Neural progenitor cell (in vitro differentiated cells): ENCODE measurements at regions not wholly inside any gene's neighbourhood (a gene's known extent, or its start where the extent isn't known, plus 50 kb on each side); places are given as distances from the start of the nearest gene placed in this dataset.
"Not testable (repeated sequence)": the region's sequence is repeated elsewhere in the genome, so short reads cannot be mapped to it uniquely, and the experiment has no call there.

Experiments used
- DNase-seq: peaks from one replicate; pipeline ENCODE4 v3.0.0-alpha.2; 2016; ENCODE audit warnings: low spot score
- H2AFZ ChIP-seq: fragments of 200-600 bp; sonication (generic); replicated peaks from 2 replicates; pipeline ENCODE4 v1.6.1; 2016; ENCODE audit warnings: antibody characterized with exemption
- H3F3A ChIP-seq: fragments of 200-600 bp; sonication (generic); 2 replicates; pipeline ENCODE4 v1.6.1; 2016; ENCODE audit warnings: antibody characterized with exemption, low read depth
- H3K27ac ChIP-seq: fragments of 200-600 bp; sonication (generic); 2 replicates; pipeline ENCODE4 v1.5.1; 2016; ENCODE audit warnings: mild to moderate bottlenecking
- H3K27me3 ChIP-seq: fragments of 200-600 bp; sonication (generic); 2 replicates; pipeline ENCODE4 v1.6.1; 2016; ENCODE audit warnings: mild to moderate bottlenecking, moderate library complexity
- H3K36me3 ChIP-seq: fragments of 200-600 bp; sonication (generic); 2 replicates; pipeline ENCODE4 v1.5.1; 2016
- H3K4me1 ChIP-seq: fragments of 200-600 bp; sonication (generic); 2 replicates; pipeline ENCODE4 v1.6.1; 2016; ENCODE audit warnings: mixed run types
- H3K4me2 ChIP-seq: fragments of 200-600 bp; sonication (generic); 2 replicates; pipeline ENCODE4 v1.6.1; 2016
- H3K4me3 ChIP-seq: fragments of 200-600 bp; sonication (generic); 2 replicates; pipeline ENCODE4 v1.5.1; 2016
- H3K79me2 ChIP-seq: fragments of 200-600 bp; sonication (generic); 2 replicates; pipeline ENCODE4 v1.6.1; 2016; ENCODE audit warnings: low read depth
- H3K9ac ChIP-seq: fragments of 200-600 bp; sonication (generic); 2 replicates; pipeline ENCODE4 v1.6.1; 2016
- H3K9me3 ChIP-seq: fragments of 200-600 bp; sonication (generic); 2 replicates; pipeline ENCODE4 v1.5.1; 2016; ENCODE audit warnings: low read depth
- H4K20me1 ChIP-seq: fragments of 200-600 bp; sonication (generic); 2 replicates; pipeline ENCODE4 v1.6.1; 2016; ENCODE audit warnings: low read depth
- H3K27ac Mint-ChIP-seq: 3 replicates; pipeline ENCODE4 v1.8.0; 2021; ENCODE audit warnings: mixed read lengths
- H3K27me3 Mint-ChIP-seq: 2 replicates; pipeline ENCODE4 v1.8.0; 2022; ENCODE audit warnings: low read depth, mild to moderate bottlenecking, inconsistent platforms, moderate library complexity, mixed read lengths; ENCODE audit not compliant: insufficient read depth
- H3K36me3 Mint-ChIP-seq: 3 replicates; pipeline ENCODE4 v1.8.0; 2021; ENCODE audit warnings: mixed read lengths
- H3K4me1 Mint-ChIP-seq: 3 replicates; pipeline ENCODE4 v1.8.0; 2021; ENCODE audit warnings: mixed read lengths
- H3K4me3 Mint-ChIP-seq: 3 replicates; pipeline ENCODE4 v1.8.0; 2021; ENCODE audit warnings: mild to moderate bottlenecking, moderate library complexity, mixed read lengths
- H3K9me3 Mint-ChIP-seq: 3 replicates; pipeline ENCODE4 v1.8.0; 2020; ENCODE audit warnings: mixed read lengths
- CTCF ChIP-seq: fragments of 200-600 bp; sonication (generic); IDR thresholded peaks from 2 replicates; pipeline ENCODE4 v1.5.1; 2017; ENCODE audit warnings: antibody characterized with exemption, mild to moderate bottlenecking
- EZH2 ChIP-seq: fragments of 200-600 bp; sonication (generic); IDR thresholded peaks from 2 replicates; pipeline ENCODE4 v1.6.1; 2017; ENCODE audit warnings: antibody characterized with exemption, mild to moderate bottlenecking, moderate library complexity

DNA sequence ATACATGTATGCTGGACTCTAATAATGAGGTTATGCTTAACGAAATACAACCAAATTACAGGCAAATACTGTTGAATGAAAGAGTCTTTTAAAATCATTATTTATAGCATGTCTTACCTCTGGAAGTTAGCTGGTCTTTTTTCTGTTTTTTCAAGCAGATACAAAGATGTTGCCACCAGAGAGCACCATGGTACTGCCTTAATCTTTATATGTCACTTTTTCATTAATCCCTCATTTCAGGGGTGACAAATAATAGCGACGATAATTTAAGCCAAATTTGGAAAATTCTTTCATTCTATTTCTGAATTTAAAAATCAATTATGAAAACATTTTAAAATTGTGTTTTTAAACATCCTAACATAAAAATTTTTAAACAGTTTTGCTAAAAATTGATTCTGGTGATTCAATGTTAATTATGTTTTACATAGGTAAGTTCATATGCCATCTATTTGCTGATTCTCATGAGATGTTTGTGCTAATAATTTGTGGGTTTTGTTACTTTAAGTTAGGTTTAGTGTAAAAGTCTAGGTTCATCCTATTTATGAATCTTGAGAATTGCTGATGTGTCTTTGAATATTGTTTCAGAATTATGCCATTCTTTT lies 379.3 kb upstream of the SGCG start:
- Histone ChIP-seq H3K4me2 (no peak overlapping the region), H3K27ac (no peak overlapping the region), H3K9ac (no peak overlapping the region), H3K27me3 (no peaks in the 10 kb centered on the region), H2AFZ (no peak overlapping the region), H3K79me2 (no peaks in the 10 kb centered on the region), H4K20me1 (no peaks in the 10 kb centered on the region), H3K36me3 (no peaks in the 10 kb centered on the region), H3K4me3 (no peak overlapping the region), H3K9me3 (no peaks in the 10 kb centered on the region), H3K4me1 (no peaks in the 10 kb centered on the region), H3F3A (no peaks in the 10 kb centered on the region)
- H3K4me1 Mint-ChIP-seq, result no peaks in the 10 kb centered on the region
- H3K36me3 Mint-ChIP-seq, result no peaks in the 10 kb centered on the region
- H3K27me3 Mint-ChIP-seq, result peaks cover 4% of the 10 kb centered on the region
- no peak overlapping the region for H3K27ac Mint-ChIP-seq
- no peak overlapping the region for H3K4me3 Mint-ChIP-seq
- H3K9me3 Mint-ChIP-seq, result no peaks in the 10 kb centered on the region
- TF ChIP-seq EZH2, result no peak
- peak; percentile 59 for TF ChIP-seq CTCF
- DNase-seq, result peak; percentile 38

DNA sequence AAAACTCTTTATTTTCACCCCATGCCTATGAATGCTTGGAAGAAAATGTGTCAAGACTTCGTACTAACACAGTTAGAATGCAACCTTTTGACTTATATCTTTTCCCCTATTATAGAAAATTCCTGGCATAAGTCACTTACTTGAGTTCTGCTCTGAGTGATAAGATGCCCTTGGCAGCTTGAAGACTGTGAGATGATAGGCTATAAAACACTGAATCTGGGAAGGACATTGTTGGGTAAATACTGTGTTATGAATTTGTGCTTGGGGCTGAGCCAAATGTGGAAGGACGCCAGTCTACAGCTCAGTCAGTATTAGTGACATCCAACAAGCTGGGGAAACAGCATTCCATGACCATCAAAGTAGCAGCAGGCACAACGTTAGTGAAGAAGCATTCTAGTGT lies 368.0 kb upstream of the SGCG start:
- Mint-ChIP-seq H3K4me1 (peaks cover 20% of the 10 kb centered on the region), H3K27me3 (peaks cover 5% of the 10 kb centered on the region), H3K36me3 (no peaks in the 10 kb centered on the region)

DNA sequence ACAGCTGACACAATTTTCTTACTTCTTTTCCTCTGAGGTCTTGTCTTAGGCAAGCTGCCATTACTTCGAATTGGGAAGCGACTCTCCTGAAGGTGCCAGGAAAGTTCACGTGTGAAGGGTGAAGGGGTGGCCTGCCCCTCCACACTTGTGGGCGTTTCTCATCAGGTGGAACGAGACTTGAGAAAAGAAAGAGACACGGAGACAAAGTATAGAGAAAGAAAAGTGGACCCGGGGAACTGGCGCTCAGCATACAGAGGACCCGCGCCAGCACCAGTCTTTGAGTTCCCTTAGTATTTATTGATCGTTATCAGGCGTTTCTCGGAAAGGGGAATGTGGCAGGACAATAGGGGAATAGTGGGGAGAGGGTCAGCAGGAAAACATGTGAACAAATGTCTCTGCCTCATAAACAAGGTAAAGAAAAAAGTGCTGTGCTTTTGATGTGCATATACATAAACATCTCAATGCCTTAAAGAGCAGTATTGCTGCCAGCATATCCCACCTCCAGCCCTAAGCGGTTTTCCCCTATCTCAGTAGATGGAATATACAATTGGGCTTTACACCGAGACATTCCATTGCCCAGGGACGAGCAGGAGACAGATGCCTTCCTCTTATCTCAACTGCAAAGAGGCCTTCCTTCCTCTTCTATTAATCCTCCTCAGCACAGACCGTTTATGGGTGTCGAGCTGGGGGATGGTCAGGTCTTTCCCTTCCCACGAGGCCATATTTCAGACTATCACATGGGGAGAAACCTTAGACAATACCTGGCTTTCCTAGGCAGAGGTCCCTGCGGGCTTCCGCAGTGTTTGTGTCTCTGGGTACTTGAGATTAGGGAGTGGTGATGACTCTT lies 367.0 kb upstream of the SGCG start:
- H3K36me3 Mint-ChIP-seq, H3K36me3 ChIP-seq, H3K9ac ChIP-seq, H4K20me1 ChIP-seq, H3K79me2 ChIP-seq, H3K9me3 Mint-ChIP-seq, H3K9me3 ChIP-seq, H3K4me3 Mint-ChIP-seq, H3K27ac ChIP-seq, H3K27me3 Mint-ChIP-seq, H3K27me3 ChIP-seq: not testable (repeated sequence)
- Histone ChIP-seq H3F3A (peaks cover 12% of the 10 kb centered on the region), H3K4me1 (peaks cover 15% of the 10 kb centered on the region), H3K4me2 (peak overlapping the region; percentile 67), H2AFZ (peak overlapping the region; percentile 76), H3K4me3 (peak overlapping the region; percentile 19)
- peak; percentile 11 for DNase-seq
- peak overlapping the region; percentile 72 for H3K27ac Mint-ChIP-seq
- H3K4me1 Mint-ChIP-seq, result peaks cover 20% of the 10 kb centered on the region

More for the DNA sequence above, 368.0 kb upstream of the SGCG start:
- Histone ChIP-seq H3K27me3 (peaks cover 3% of the 10 kb centered on the region), H3K79me2 (no peaks in the 10 kb centered on the region), H3K4me2 (no peak overlapping the region), H3K36me3 (no peaks in the 10 kb centered on the region), H3F3A (peaks cover 12% of the 10 kb centered on the region), H3K4me1 (peaks cover 15% of the 10 kb centered on the region), H4K20me1 (no peaks in the 10 kb centered on the region), H3K4me3 (no peak overlapping the region), H3K27ac (no peak overlapping the region), H2AFZ (no peak overlapping the region), H3K9ac (no peak overlapping the region), H3K9me3 (no peaks in the 10 kb centered on the region)
- DNase-seq, result no peak
- Mint-ChIP-seq H3K27ac (no peak overlapping the region), H3K9me3 (peaks cover 2% of the 10 kb centered on the region), H3K4me3 (no peak overlapping the region)
- TF ChIP-seq EZH2, result no peak

GRCh38 chr13:22814433-22814832 lies 366.3 kb upstream of the SGCG start:
- not testable (repeated sequence) for H3K27me3 Mint-ChIP-seq, H3K79me2 ChIP-seq, H3K36me3 Mint-ChIP-seq, H3K4me3 Mint-ChIP-seq, H4K20me1 ChIP-seq, H2AFZ ChIP-seq, H3K9me3 Mint-ChIP-seq, H3K4me3 ChIP-seq, H3K9ac ChIP-seq, H3K27me3 ChIP-seq, H3K9me3 ChIP-seq, H3K27ac ChIP-seq, H3K36me3 ChIP-seq, H3K27ac Mint-ChIP-seq, H3K4me2 ChIP-seq
- peaks cover 15% of the 10 kb centered on the region for H3K4me1 ChIP-seq
- H3F3A ChIP-seq, result peaks cover 12% of the 10 kb centered on the region
- DNase-seq, result peak; percentile 24
- H3K4me1 Mint-ChIP-seq, result peaks cover 20% of the 10 kb centered on the region
